ENCODE measurements at regions not wholly inside any gene's neighbourhood (a gene's known extent, or its start where the extent isn't known, plus 50 kb on each side); places are given as distances from the start of the nearest gene placed in this dataset.

DNA sequence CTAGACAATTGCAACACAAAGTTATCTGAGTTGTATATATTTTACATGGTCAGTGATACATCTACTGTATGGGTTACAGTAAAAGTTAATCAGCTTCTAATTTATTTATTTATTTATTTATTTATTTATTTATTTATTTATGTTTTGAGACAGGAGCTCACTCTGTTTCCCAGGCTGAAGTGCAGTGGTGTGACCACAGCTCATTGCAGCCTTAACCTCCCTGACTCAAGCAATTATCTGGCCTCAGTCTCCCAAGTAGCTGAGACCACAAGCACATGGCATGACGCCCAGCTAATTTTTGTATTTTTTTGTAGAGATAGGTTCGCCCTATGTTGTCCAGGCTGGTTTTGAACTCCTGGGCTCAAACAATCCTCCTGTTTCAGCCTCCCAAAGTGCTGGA lies 241.6 kb downstream of the PTPRC start:
- peak overlapping the region; percentile 66 for H3K27ac ChIP-seq
- ChIA-PET POLR2A (ENCODE audit: low non-redundant PET) (no interaction called here), CTCF (interaction anchor here (0.6 kb wide), 2 partner anchors 59 to 192 kb away, joined by 3 to 4 read pairs; no protein-coding TSS in a partner anchor)
- DNase-seq (ENCODE audit: low spot score) = no peak
- TF ChIP-seq CTCF (conservative IDR thresholded peaks at IDR 0.05; ENCODE audit: low read depth) = no peak

GRCh38 chr1:198880818-198881597 lies 242.2 kb downstream of the PTPRC start:
- TF ChIP-seq CTCF (conservative IDR thresholded peaks at IDR 0.05; ENCODE audit: low read depth) = no peak
- DNase-seq (ENCODE audit: low spot score) = peak; percentile 87
- POLR2A ChIA-PET (ENCODE audit: low non-redundant PET) = no interaction called here
- CTCF ChIA-PET = interaction anchor here (0.7 kb wide), 1 partner anchor 668 kb away, joined by 3 read pairs; no protein-coding TSS in a partner anchor
- peak overlapping the region; percentile 66 for H3K27ac ChIP-seq

- no peak for TF ChIP-seq CTCF (conservative IDR thresholded peaks at IDR 0.05; ENCODE audit: low read depth)
- no peak overlapping the region for H3K27ac ChIP-seq
- POLR2A ChIA-PET (ENCODE audit: low non-redundant PET) = no interaction called here
- DNase-seq (ENCODE audit: low spot score) = no peak
- CTCF ChIA-PET = no interaction called here
Observed at GRCh38 chr1:198883184-198883583, 244.3 kb downstream of the PTPRC start.

DNA sequence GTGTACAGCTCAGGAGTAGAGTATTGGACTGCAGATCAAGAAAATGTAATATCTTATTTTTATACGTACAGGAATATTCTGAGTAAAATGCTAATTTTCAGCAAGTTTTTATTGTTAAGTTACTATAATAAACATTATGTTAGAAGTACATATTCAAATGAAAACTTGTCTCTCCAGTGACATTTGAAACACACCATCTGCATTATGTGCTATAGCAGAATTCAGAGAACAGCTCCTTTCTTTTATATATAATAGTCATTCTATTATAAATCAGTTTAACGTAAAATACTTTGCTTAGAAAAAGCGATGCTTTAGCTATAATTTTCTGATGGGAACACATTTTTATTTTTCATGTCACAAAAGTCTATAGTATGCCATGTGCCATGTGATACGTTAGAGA lies 249.0 kb downstream of the PTPRC start:
- no peak for TF ChIP-seq CTCF (conservative IDR thresholded peaks at IDR 0.05; ENCODE audit: low read depth)
- H3K27ac ChIP-seq = no peak overlapping the region
- CTCF ChIA-PET = no interaction called here
- no peak for DNase-seq (ENCODE audit: low spot score)
- POLR2A ChIA-PET (ENCODE audit: low non-redundant PET) = no interaction called here

DNA sequence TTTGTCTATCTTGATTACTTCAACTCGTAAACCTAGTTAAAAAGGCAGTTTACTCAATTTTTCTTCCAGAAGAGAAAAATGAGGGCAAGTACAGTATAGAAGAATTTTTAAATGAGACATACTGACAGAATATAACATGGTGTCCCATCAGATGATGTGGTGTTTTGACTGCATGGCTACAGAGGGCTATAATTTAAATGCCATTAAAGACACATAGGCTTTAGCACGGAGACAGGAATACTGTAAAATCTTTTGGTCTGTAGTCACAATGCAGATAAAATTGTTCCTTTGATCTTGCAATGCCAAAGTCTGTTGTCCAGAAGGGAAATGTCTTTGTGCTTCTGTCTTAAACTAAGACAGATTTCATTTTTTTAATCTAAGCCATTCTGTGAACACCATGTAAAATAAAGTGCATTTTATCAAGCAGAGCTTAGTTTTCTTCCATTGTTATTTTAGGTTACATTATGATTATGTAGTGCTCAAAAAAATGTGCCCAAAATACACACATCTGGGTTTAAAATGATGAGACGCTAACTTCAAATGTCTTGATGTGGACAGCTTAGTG lies 249.6 kb downstream of the PTPRC start:
- no peak for DNase-seq (ENCODE audit: low spot score)
- ChIA-PET POLR2A (ENCODE audit: low non-redundant PET) (interaction anchor here (0.7 kb wide), 1 partner anchor 221 kb away, joined by 4 read pairs; no protein-coding TSS in a partner anchor), CTCF (interaction anchor here (1.3 kb wide), 1 partner anchor 18 kb away, joined by 3 read pairs; no protein-coding TSS in a partner anchor)
- no peak for TF ChIP-seq CTCF (conservative IDR thresholded peaks at IDR 0.05; ENCODE audit: low read depth)
- H3K27ac ChIP-seq = no peak overlapping the region

- DNase-seq (ENCODE audit: low spot score) = no peak
- no peak overlapping the region for H3K27ac ChIP-seq
- ChIA-PET POLR2A (ENCODE audit: low non-redundant PET) (interaction anchor here (0.7 kb wide), 1 partner anchor 221 kb away, joined by 4 read pairs; no protein-coding TSS in a partner anchor), CTCF (interaction anchor here (0.6 to 1.3 kb wide), 2 partner anchors 17 to 134 kb away, joined by 3 read pairs; no protein-coding TSS in a partner anchor)
- no peak for TF ChIP-seq CTCF (conservative IDR thresholded peaks at IDR 0.05; ENCODE audit: low read depth)
Observed at GRCh38 chr1:198889101-198889500, 250.3 kb downstream of the PTPRC start.
